SK-N-MC (cell line): ENCODE measurements at regions not wholly inside any gene's neighbourhood (a gene's known extent, or its start where the extent isn't known, plus 50 kb on each side); places are given as distances from the start of the nearest gene placed in this dataset.

ENCODE experiments used
- EZH2 ChIP-seq: fragments of 200-600 bp; sonication (generic); IDR thresholded peaks from one replicate; pipeline ENCODE4 v1.6.1; 2017; ENCODE audit warnings: antibody characterized with exemption
- POLR2AphosphoS5 ChIP-seq: IDR thresholded peaks from 2 replicates; pipeline ENCODE4 v1.6.1; 2012; ENCODE audit warnings: mild to moderate bottlenecking, low read depth, low read length, borderline replicate concordance

DNA sequence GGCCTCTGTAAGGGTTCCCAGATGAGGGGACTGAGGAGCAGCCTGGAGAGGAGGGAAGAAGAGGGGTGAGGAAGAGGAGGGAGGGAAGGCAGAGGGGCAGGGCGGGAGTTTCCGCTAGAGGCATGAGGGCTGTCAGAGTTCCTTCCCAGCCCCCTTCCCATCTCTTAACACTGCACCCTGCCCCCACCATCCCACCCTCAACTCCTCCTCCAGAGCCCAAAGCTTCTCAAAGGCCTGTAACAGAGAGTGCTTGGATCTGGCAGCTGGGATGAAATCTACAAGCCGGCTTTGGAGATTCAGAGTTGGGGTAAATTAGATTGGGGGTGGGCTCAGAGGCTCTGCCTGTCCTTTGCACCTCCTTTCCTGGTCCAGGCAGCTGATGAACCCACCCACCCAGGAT is 57.3 kb upstream of the DLX4 start:
- TF ChIP-seq EZH2 = no peak
- TF ChIP-seq POLR2AphosphoS5 = no peak
